Spleen (tissue), 7 donors: ENCODE measurements at regions not wholly inside any gene's neighbourhood (a gene's known extent, or its start where the extent isn't known, plus 50 kb on each side); places are given as distances from the start of the nearest gene placed in this dataset.

ENCODE experiments used
- POLR2A ChIP-seq, 3 donors: fragments of 450-650 bp; IDR thresholded peaks; one replicate each; pipeline ENCODE4 v1.5.1; 2017; ENCODE audit warnings: antibody characterized with exemption in 3 of 3, mild to moderate bottlenecking in 1 of 3
- POLR2AphosphoS5 ChIP-seq, 3 donors: sonication (generic); formaldehyde crosslinking; IDR thresholded peaks; one replicate each; pipeline ENCODE4 v1.5.1; 2017; ENCODE audit warnings: antibody characterized with exemption in 3 of 3
- TF ChIP-seq, protein P1 (sequence below), 11 experiments: fragments of 200-600 bp in 7 of 11; fragments of 450-650 bp in 4 of 11; sonication (generic) in 4 of 11; IDR thresholded peaks in 8 of 11; conservative IDR thresholded peaks in 3 of 11; 1 replicate in 7 of 11; 2 replicates in 4 of 11; pipeline versions ENCODE4 v1.4.0 to v1.8.0; 2016 to 2021; ENCODE audit warnings: antibody characterized with exemption in 11 of 11, inconsistent platforms in 4 of 11, mild to moderate bottlenecking in 1 of 11
- donor health status: DM: no; HTN: no; CAD: no; lungs with moderate emphysema.
- donor health status: DM: no; HTN: no; CAD: no.
- donor health status: DM: no; HTN: no; CAD: no.

GRCh38 chr1:220458936-220459335 is 69.0 kb upstream of the MARK1 start:
- TF ChIP-seq, protein P1, sequence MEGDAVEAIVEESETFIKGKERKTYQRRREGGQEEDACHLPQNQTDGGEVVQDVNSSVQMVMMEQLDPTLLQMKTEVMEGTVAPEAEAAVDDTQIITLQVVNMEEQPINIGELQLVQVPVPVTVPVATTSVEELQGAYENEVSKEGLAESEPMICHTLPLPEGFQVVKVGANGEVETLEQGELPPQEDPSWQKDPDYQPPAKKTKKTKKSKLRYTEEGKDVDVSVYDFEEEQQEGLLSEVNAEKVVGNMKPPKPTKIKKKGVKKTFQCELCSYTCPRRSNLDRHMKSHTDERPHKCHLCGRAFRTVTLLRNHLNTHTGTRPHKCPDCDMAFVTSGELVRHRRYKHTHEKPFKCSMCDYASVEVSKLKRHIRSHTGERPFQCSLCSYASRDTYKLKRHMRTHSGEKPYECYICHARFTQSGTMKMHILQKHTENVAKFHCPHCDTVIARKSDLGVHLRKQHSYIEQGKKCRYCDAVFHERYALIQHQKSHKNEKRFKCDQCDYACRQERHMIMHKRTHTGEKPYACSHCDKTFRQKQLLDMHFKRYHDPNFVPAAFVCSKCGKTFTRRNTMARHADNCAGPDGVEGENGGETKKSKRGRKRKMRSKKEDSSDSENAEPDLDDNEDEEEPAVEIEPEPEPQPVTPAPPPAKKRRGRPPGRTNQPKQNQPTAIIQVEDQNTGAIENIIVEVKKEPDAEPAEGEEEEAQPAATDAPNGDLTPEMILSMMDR (IDR thresholded peaks at IDR 0.05 in 8 of 11, conservative IDR thresholded peaks at IDR 0.05 in 3 of 11) = no peak
- TF ChIP-seq POLR2A (IDR thresholded peaks at IDR 0.05) (no peak), POLR2AphosphoS5 (IDR thresholded peaks at IDR 0.05) (no peak)
